Hematopoietic multipotent progenitor cell treated with erythropoietin and hydrocortisone succinate and interleukin-3 and kit ligand, for 17 days (in vitro differentiated cells): ENCODE measurements at regions not wholly inside any gene's neighbourhood (a gene's known extent, or its start where the extent isn't known, plus 50 kb on each side); places are given as distances from the start of the nearest gene placed in this dataset.

ENCODE experiments used
- DNase-seq: peaks from one replicate; pipeline ENCODE4 v3.0.0-alpha.2; 2015; ENCODE audit warnings: low spot score

- DNase-seq = no peak
Measured at GRCh38 chr2:105150231-105150630, 91.3 kb upstream of the GPR45 start.

- no peak for DNase-seq
Measured at GRCh38 chr2:105154119-105154818, 87.3 kb upstream of the GPR45 start.

- no peak for DNase-seq
Measured at GRCh38 chr2:105156166-105156565, 85.4 kb upstream of the GPR45 start.

GRCh38 chr2:105158002-105158401 lies 83.5 kb upstream of the GPR45 start:
- no peak for DNase-seq

GRCh38 chr2:105166688-105167087 lies 74.9 kb upstream of the GPR45 start:
- no peak for DNase-seq

GRCh38 chr2:105168543-105168942 lies 73.0 kb upstream of the GPR45 start:
- no peak for DNase-seq

GRCh38 chr2:105175231-105175630 lies 66.3 kb upstream of the GPR45 start:
- DNase-seq = no peak

GRCh38 chr2:105176429-105176828 lies 65.1 kb upstream of the GPR45 start:
- DNase-seq = no peak

- no peak for DNase-seq
Measured at GRCh38 chr2:105177008-105177407, 64.5 kb upstream of the GPR45 start.

GRCh38 chr2:105177536-105178254 lies 63.8 kb upstream of the GPR45 start:
- no peak for DNase-seq

- DNase-seq = peak; percentile 7
Measured at GRCh38 chr2:105179469-105180372, 61.8 kb upstream of the GPR45 start.

GRCh38 chr2:105180491-105180972 lies 61.0 kb upstream of the GPR45 start:
- DNase-seq = no peak

GRCh38 chr2:105181282-105181681 lies 60.3 kb upstream of the GPR45 start:
- DNase-seq = no peak

- no peak for DNase-seq
Measured at GRCh38 chr2:105183555-105184323, 57.8 kb upstream of the GPR45 start.

GRCh38 chr2:105184420-105184819 lies 57.1 kb upstream of the GPR45 start:
- DNase-seq = no peak

- DNase-seq = no peak
Measured at GRCh38 chr2:105186967-105187498, 54.5 kb upstream of the GPR45 start.

GRCh38 chr2:105187531-105187930 lies 54.0 kb upstream of the GPR45 start:
- no peak for DNase-seq

GRCh38 chr2:105188343-105188742 lies 53.2 kb upstream of the GPR45 start:
- no peak for DNase-seq
